ENCODE measurements at regions not wholly inside any gene's neighbourhood (a gene's known extent, or its start where the extent isn't known, plus 50 kb on each side); places are given as distances from the start of the nearest gene placed in this dataset.

GRCh38 chr4:181948839-181949382 is 294.3 kb upstream of the TENM3 start:
- TF ChIP-seq POLR2A (IDR thresholded peaks at IDR 0.05; ENCODE audit: low read length) (no peak), GATA1 (IDR thresholded peaks at IDR 0.05; ENCODE audit: low read depth, low read length) (no peak)

Measured in erythroblast (primary cell).